ENCODE measurements at regions not wholly inside any gene's neighbourhood (a gene's known extent, or its start where the extent isn't known, plus 50 kb on each side); places are given as distances from the start of the nearest gene placed in this dataset.

DNA sequence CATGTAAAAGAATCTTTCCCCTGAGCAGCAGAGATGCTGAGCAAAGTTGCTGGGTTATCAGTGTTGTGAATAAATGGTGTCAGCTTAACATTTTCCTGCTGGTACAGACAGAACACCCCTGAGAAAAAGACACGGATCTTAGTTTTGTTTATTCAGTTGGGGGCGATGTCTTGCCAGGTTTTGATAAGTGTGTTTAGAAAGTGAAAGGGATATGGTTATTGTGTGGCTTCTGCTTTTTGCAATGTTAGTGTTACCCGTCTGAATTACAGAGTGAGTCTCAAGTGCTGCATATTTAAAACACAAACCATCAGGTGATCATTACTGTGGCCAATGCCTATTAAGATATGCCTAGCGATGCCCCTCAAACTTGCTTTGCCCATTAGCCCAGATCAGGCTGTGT, 864.6 kb upstream of the SEL1L start (continued):
- TF ChIP-seq FOSL2 (IDR thresholded peaks at IDR 0.05), result no peak
- no peak for TF ChIP-seq FOSL2 (CRISPR knock-in tag; IDR thresholded peaks at IDR 0.05)
- TF ChIP-seq CEBPB (IDR thresholded peaks at IDR 0.05), result no peak
- TF ChIP-seq USF2 (IDR thresholded peaks at IDR 0.05), result no peak
- no peak for TF ChIP-seq HEYL (CRISPR knock-in tag; IDR thresholded peaks at IDR 0.05)
- no peak for TF ChIP-seq ZFP36 (IDR thresholded peaks at IDR 0.05; ENCODE audit: borderline replicate concordance, partially characterized antibody)
- no peak for TF ChIP-seq EHF (CRISPR knock-in tag; IDR thresholded peaks at IDR 0.05)
- no peak for TF ChIP-seq TFCP2L1 (CRISPR knock-in tag; IDR thresholded peaks at IDR 0.05)
- no peak for TF ChIP-seq ZSCAN20 (CRISPR knock-in tag; IDR thresholded peaks at IDR 0.05)
- no peak for TF ChIP-seq HMGXB4 (CRISPR knock-in tag; IDR thresholded peaks at IDR 0.05; ENCODE audit: borderline replicate concordance)

GRCh38 chr14:82403987-82404386, 870.3 kb upstream of the SEL1L start:
- ChIA-PET CTCF (no interaction called here), POLR2A (no interaction called here)
- Histone ChIP-seq H3K9me3 (no peaks in the 10 kb centered on the region), H3K4me3 (no peak overlapping the region), H3K4me2 (no peak overlapping the region), H3K4me1 (no peaks in the 10 kb centered on the region), H3K27ac (no peak overlapping the region)
- DNase-seq (ENCODE audit: low read depth in 1 of 2, low spot score in 1 of 2) (no peak), FAIRE-seq (no peak), ATAC-seq (no peak)
- TF ChIP-seq GATA3 (IDR thresholded peaks at IDR 0.05; ENCODE audit: borderline replicate concordance), result no peak
- no peak for TF ChIP-seq NPAS2 (CRISPR knock-in tag; IDR thresholded peaks at IDR 0.05; ENCODE audit: borderline replicate concordance)
- no peak for TF ChIP-seq NR3C1 (IDR thresholded peaks at IDR 0.05)
- TF ChIP-seq POLR2AphosphoS2 (conservative IDR thresholded peaks at IDR 0.05; ENCODE audit: low read length), result no peak
- no peak for TF ChIP-seq KDM5A (IDR thresholded peaks at IDR 0.05)
- no peak for TF ChIP-seq JUNB (IDR thresholded peaks at IDR 0.05)
- TF ChIP-seq, protein P1, sequence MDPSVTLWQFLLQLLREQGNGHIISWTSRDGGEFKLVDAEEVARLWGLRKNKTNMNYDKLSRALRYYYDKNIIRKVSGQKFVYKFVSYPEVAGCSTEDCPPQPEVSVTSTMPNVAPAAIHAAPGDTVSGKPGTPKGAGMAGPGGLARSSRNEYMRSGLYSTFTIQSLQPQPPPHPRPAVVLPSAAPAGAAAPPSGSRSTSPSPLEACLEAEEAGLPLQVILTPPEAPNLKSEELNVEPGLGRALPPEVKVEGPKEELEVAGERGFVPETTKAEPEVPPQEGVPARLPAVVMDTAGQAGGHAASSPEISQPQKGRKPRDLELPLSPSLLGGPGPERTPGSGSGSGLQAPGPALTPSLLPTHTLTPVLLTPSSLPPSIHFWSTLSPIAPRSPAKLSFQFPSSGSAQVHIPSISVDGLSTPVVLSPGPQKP (IDR thresholded peaks at IDR 0.05; ENCODE audit: low read depth, low read length), result no peak
- TF ChIP-seq CBX8 (IDR thresholded peaks at IDR 0.05), result no peak
- no peak for TF ChIP-seq HOXB13 (CRISPR knock-in tag; IDR thresholded peaks at IDR 0.05; ENCODE audit: low read depth)
- no peak for TF ChIP-seq NFE2L2 (conservative IDR thresholded peaks at IDR 0.05; ENCODE audit: low read length)
- TF ChIP-seq JUN (IDR thresholded peaks at IDR 0.05), result no peak
- TF ChIP-seq ZFP36 (IDR thresholded peaks at IDR 0.05; ENCODE audit: borderline replicate concordance, partially characterized antibody), result no peak
- TF ChIP-seq USF2 (IDR thresholded peaks at IDR 0.05), result no peak
- no peak for TF ChIP-seq MAX (IDR thresholded peaks at IDR 0.05)
- no peak for TF ChIP-seq POLR2A (IDR thresholded peaks at IDR 0.05; ENCODE audit: low read length)
- no peak for TF ChIP-seq MAZ (IDR thresholded peaks at IDR 0.05; ENCODE audit: borderline replicate concordance, low read depth, low read length)
- no peak for TF ChIP-seq ESRRA (IDR thresholded peaks at IDR 0.05; ENCODE audit: borderline replicate concordance, low read length)
- no peak for TF ChIP-seq FOSB (CRISPR knock-in tag; IDR thresholded peaks at IDR 0.05)
- no peak for TF ChIP-seq ZSCAN20 (CRISPR knock-in tag; IDR thresholded peaks at IDR 0.05)
- TF ChIP-seq, protein P2, sequence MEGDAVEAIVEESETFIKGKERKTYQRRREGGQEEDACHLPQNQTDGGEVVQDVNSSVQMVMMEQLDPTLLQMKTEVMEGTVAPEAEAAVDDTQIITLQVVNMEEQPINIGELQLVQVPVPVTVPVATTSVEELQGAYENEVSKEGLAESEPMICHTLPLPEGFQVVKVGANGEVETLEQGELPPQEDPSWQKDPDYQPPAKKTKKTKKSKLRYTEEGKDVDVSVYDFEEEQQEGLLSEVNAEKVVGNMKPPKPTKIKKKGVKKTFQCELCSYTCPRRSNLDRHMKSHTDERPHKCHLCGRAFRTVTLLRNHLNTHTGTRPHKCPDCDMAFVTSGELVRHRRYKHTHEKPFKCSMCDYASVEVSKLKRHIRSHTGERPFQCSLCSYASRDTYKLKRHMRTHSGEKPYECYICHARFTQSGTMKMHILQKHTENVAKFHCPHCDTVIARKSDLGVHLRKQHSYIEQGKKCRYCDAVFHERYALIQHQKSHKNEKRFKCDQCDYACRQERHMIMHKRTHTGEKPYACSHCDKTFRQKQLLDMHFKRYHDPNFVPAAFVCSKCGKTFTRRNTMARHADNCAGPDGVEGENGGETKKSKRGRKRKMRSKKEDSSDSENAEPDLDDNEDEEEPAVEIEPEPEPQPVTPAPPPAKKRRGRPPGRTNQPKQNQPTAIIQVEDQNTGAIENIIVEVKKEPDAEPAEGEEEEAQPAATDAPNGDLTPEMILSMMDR (IDR thresholded peaks at IDR 0.05), result no peak
